ENCODE measurements at regions not wholly inside any gene's neighbourhood (a gene's known extent, or its start where the extent isn't known, plus 50 kb on each side); places are given as distances from the start of the nearest gene placed in this dataset.
"Not testable (repeated sequence)": the region's sequence is repeated elsewhere in the genome, so short reads cannot be mapped to it uniquely, and the experiment has no call there.

DNA sequence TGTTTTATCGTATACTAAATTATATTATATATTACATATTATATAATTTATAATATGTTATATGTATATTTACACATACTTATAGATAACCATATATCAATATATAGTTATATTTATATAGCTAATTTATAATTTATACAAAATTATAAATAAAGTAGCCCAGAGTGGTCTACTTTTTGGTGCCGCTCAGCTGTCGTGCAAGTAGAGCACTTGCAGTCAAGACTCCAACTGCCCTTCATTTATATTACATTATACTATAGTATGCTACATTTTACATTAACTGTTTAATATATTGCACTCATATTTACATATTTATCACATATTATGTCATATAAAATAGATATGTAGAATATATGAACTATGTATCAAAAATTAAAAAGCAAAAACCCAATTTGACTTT lies 1124.7 kb upstream of the MIR17HG start:
- no peak for DNase-seq

DNA sequence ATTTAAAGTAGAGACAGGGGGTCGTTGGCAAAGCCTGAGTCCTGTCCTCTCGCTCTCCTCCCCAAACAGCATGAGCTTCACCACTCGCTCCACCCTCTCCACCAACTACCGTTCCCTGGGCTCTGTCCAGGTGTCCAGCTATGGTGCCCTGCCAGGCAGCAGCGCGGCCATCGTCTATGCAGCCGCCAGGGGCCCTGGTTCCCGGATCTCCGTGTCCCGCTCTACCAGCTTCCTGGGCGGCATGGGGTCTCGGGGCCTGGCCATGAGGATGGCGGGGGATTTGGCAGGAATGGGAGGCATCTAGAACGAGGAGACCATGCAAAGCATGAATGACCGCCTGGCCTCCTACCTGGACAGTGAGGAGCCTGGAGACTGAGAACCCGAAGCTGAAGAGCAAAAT lies 1117.2 kb upstream of the MIR17HG start:
- no peak for DNase-seq

DNA sequence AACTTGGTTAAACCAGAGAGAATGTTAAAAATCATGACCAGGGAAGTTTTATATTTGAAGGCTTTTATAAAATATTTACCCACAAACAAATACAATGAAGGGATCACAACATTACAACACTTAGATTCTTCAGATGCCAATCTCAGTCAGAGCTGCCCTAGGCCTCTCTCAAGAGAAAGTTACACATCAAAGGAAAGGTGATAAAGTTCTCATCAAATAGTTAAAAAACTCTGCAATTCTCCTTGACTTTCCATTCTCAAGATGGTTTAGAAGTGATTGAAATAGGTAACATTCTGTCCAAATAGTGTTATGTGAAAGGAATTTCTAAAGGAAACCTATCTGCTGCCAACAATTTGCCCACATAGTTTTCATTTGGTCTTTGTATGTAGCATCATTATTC lies 1115.2 kb upstream of the MIR17HG start:
- no peak for DNase-seq

DNA sequence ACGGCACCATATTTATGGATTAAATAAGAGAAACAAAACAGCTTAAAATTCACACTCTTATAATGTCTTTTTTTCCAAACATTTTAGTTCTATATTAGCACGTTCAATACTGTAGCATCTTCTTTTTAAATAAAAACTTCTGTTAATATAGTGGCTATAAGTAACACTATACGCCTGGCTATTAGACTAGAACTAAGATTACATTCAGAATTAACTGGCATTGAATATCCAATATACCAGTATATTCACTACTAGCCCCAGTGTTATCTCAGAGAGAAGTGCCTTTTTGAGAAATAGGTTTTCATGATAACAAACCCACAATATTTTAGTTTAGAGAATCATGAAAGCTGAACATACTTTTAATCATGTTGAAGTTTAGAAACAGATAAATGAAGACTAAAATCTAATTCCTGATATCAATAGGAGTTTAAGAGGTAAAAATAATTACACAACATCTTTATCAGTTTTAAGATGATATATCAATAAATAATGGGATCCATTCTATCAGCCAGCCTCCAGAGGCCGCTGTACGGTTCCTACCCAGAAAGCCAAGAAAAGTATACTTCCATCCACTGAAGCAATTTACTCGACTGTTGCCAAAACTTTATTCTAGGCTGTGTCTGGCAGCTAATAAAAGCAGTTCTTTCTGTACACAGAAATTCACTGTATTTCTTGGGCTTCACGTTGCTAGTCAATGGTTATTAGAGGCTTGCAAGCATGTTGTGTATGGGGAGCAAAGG lies 1113.4 kb upstream of the MIR17HG start:
- no peak for DNase-seq

DNA sequence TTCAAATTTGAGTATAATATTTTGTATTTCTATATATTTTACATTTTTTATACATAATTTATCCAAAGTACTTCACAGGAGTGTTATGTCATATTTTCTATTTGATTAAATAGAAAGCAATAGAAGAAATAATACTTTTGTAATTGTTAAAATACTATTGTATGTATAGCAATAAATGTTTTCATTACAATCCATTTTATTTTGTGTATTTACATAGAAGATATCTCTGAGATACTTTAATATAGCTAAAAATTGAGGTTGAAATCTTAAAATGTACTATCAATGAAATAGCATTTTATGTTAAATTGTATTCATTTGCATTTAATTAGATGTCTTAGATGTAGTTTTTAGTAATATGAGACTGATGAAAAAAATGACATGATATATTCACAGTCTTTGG lies 1109.6 kb upstream of the MIR17HG start:
- DNase-seq = no peak

DNA sequence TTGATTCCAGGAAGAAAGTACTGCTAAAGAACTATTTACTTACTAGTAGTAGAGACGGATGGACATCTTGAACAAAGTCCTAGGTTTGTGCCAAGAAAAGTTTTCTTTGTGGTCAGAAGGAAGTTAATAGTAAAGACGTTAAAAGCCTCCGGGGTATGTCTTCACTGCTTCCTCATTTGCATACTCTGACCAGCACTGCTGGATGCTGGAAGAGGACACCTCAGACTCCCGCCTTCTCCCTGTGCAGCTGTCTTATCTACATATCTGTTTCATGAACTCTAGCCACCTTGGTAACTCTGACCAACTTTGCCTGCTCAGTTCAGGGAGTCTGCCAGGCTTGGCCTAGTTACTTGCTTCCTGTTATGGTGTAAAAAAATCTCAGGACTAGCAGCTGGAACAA lies 1109.1 kb upstream of the MIR17HG start:
- DNase-seq = no peak

DNA sequence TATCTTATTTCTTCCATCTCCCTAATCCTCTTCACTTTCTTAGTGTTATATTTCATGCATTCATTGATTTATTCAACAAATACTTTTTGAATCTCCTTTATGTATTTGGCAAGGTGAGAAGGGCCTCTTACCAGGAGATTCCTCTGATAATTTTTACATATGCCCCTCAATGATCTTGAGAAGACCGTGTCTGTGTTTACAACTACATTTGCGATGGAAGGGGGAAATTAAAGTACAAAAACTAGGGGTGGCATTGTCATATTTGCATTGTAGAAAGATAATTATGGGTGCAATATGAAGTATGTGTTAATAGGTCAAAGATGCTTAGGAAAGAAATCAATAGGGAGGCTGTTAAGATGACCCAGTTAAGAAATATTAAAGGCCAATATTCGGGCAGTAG lies 1108.4 kb upstream of the MIR17HG start:
- DNase-seq = no peak

DNA sequence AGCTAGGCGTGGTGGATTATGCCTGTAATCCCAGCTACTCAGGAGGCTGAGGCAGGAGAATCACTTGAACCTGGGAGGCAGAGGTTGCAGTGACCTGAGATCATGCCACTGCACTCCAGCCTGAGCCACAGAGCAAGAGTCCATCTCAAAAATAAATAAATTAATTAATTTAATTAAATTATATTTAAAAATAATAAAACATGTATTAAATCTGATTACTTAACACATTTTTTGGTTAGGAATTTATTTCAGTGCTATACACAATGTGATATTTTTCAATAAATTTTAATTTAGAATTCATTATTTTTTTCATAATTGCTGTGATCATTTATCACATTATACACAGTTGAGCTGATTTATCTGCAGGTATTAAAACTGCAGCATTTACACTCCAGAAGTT lies 1101.5 kb upstream of the MIR17HG start:
- DNase-seq = no peak

DNA sequence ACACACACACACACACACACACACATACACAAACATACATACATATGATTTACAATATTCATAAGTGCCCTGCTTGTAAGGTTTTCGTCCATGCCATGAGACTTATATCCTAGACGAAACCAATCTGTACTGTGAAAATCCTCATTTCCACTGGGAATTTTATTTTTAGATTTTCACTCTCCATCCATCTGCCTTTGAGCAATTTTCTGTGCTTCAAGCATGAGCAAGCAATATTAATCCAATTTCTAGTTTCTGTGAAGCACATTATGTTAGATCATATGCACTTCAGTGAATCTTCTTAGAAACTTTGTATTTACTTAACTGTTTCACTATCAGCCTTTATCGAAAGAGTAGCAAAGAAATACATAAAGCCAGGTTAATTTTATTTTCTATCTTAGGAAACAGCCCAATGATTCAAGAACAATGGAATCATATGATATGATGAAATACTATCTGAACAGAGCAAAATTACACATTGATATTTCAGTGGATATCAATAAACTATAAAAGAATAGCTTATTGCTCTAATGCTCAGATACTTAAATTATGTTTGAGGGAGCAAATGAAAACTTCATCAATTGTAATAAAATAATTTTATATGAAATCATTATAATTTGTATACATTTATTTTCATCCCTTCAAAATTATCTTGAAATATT lies 1100.7 kb upstream of the MIR17HG start:
- DNase-seq = no peak

DNA sequence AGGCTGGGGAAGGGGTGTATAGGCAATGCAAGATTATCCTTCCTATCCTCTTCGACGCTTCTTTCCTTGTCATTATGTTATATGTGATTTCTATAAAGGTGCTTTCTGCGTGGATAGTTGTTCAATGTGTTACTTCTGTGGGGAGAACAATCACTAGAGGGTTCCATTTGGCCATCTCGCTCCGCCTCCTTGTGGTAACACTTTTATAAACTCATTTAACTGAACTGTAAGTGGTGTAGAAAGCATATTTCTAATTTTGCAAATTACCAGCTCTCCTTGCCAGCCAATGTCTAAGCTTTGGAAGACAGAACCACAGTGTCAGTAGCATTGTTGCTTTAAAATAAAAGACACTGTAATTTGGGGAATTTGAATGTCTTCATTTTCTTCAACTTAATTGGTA lies 1093.7 kb upstream of the MIR17HG start:
- DNase-seq = no peak

DNA sequence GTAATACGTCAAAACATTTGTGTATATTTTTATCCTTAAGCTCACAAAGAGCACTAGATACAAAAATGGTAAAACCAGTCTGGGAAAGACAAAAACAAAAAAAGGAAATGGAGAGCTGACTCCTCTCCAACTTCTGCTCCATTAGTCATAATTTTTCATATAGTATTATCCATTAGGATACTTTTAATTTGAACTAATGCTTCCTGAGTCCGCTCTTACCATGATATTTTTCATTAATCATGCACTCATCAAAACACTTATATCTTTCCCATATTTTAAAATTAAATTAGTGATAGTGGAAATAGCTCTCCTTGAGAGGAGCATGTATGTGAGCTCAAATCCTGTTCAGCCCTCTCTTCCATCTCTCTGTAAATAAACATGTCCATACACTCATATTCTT lies 1093.0 kb upstream of the MIR17HG start:
- no peak for DNase-seq

DNA sequence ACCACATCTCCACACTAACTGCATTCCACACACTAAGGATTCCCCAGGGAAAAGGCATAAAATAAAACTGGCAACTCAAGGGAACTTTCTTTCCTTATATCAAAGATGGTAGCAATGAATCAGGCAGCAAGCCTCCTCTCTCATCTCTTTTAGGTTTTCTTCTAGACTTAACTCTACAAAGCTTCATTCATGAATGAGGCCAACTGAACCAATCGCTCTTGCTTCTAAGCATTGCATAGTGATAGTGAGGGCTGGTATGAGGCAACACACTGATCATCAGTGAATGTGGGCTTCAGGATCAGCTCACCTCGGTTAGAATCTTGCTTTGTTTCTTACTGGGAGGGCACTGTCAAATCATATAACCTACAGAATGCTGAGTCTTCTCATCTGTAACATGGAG lies 1090.7 kb upstream of the MIR17HG start:
- DNase-seq = no peak

DNA sequence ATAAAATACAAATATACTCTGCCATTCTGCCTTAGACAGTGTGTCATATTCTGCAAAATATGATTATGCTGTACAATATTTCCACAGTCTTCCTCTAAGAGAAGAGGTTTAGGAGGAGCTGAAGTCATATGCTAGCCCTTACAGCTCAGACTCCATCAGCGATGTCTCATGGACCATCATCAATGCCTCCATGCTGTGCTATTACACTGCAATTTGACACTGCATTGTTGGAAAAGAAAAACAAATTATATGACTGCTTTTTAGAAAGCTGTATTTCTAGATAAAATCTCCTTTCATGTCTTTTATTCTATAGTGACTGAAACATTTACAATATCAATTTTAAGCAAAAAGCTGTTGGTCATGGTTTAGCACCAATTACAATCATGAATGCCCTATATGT lies 1089.4 kb upstream of the MIR17HG start:
- DNase-seq = no peak

DNA sequence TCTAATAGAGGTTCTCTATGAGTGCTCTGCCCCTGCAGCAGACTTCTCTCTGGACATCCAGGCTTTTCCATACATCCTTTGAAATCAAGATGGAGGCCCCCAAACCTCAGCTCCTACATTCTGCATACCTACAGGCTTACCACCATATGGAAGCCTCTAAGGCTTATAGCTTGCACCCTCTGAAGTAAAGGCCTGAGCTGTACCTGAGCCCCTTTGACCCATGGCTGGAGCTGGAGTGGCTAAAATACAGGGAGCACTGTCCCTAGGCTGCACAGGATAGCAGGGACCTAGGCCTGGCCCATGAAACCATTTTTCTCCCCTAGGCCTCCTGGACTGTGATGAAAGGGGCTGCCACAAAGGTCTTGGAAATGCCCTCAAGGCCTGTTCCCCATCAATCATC lies 1086.1 kb upstream of the MIR17HG start:
- DNase-seq = no peak

DNA sequence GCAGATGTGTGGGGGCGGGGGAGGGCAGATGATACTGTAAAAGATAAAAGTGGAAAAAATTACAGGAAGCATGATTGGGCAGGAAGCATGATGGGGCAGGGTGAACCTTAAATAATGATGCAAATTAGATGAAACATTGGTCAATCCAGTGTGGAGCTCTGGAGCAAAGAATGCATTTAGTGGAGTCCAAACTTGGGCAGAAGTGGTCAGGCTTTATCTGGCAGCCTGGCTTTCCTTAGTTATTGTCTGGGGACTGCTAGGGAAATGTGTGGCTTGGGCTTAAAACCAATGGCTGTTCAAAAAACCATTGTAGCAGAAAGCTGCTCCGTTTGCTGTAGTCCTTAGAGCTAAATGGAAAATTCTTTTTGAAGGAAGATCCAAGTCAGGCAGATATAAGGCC lies 1077.3 kb upstream of the MIR17HG start:
- DNase-seq = no peak

DNA sequence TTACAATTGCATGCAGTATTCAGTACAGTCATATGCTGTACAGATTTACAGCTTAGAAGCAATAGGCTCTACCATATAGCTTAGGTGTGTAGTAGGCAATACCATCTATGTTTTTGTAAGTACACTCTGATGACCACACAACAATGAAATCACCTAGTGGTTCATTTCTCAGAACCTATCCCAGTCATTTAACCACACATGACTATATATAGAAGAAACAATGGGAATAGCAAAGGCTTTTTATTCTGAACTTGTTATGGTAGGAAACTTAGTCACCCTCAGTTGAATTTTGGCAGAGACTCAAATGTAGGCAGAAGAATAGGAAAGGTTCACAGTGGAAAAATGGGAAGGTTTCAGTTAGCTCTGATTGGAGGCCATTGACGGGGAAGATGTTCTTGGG lies 1075.1 kb upstream of the MIR17HG start:
- DNase-seq = no peak

DNA sequence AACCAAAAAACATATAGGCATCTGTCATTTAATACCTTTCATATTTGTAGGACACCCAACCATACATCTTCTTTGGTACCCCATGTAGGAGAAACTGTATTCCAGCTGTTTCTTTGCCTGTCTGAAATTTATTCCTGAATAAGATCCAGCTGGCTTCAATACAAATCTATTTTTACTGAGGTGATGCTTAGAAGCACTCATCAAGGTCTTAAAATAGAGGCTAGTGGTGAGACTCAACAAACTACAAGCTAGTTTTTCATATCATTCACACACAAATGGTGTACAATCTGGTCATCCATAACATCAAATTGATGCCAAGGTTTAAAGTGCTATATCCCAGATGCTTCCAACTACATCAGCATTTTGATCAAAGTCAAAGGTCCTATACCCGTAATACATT lies 1071.3 kb upstream of the MIR17HG start:
- no peak for DNase-seq

DNA sequence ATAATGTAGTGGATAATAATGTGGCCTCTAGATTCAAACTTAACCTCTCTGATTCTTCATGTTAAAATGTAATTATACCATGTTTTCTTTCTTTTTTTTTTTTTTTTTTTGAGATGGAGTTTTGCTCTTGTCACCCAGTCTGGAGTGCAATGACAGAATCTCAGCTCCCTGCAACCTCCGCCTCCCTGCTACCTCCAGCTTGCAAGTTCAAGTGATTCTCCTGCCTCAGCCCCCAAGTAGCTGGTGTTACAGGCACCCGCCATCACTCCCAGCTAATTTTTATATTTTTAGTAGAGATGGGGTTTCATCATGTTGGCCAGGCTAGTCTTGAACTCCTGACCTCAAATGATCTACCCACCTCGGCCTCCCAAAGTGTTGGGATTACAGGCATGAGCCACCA lies 1069.3 kb upstream of the MIR17HG start:
- not testable (repeated sequence) for DNase-seq

DNA sequence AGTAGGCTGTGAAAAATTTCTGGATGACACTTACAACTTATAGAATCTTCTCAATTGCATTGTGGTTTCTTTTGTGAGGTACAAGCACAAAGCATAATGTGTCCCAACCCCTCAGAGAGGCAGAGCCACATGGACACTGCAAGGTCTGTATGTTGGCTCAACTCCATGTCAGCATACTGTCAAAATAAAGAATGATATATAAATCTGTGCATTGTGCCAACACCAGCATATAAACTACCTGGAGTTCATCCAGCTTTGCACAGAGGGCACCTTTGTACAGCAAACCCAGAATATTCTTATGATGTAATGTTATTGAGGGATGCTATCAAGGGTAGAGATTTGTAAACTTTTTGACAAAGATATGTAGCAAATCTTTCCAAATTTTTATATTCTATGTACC lies 1065.8 kb upstream of the MIR17HG start:
- no peak for DNase-seq

DNA sequence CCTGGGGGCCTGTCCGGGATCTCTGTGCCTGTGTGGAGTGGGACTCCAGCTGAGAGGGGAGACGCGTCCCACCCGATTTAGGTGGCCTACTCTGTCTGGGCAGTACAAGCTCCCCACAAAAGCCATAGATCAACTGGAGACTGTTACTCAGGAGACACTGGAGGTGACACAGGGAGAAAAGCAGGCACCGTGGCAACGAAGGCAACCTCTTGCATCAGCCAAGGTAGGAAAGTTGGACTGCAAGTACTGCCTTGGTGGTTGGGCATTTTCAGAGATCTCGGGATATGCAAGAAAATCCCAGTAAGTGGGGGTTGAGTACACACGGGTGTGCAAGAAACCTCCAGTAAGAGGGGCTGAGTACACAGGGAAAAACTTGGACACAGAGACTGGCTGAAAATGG lies 1060.0 kb upstream of the MIR17HG start:
- DNase-seq = no peak

DNA sequence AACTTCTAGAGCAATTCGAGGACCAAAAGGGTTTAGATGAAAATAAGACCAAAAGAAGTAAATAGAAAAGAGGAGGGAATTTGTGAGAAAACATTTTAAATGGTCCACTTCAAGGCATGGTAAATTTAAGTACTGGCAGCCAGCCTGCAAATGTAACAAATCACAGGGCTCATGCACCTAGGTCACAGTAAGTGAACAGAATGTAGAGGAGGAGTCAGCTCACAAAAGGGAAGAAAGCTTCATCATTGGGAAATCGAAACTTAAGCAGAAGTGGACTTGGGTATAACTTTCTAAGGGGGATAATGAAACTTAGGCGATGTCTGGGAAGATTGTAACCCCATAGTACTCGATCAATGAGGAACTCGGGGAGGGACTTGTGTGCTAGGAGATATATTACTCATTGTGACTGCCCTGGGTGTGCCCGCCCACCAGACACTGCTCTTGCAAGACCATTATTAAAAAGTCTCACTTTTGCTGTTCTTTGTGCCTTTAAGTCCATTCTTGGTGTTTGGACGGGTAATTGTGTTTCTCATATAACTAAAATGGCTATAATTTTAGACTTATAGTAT lies 1053.6 kb upstream of the MIR17HG start:
- DNase-seq = no peak

DNA sequence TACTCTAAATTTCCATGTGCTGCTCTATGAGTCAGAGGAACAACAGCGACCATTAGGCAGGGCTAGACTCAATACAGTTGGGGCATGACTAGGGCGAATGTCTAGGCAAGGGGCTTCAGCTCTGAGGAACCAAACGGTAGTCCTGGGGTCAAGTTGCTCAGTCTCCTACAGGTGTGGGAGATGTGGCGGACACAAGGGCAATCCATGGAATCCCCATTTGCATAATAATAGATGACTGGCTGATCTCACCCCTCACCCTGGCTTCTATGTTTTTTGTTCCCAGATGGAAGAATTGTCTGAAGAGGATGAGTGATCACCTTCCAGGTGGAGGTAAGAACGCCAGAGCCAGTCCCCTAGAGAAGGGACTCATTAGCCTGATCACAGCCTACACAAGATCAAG lies 1048.2 kb upstream of the MIR17HG start:
- no peak for DNase-seq

DNA sequence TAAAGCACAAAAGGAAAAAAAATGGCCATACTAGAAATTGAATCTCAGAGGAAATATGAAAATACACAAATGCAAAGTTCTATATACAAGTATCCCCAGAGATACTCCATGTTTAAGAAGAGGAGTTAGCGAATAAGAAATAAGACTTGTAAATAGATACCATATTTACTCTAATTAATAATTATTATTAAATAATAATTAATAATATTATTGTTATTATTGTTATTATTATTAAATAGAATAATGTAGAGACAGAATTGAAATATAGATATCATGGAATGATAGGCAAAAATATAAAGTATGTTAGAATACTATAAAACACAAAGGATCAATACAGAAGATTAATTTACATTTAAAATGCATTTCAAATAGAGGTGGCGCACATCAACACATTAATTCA lies 1047.5 kb upstream of the MIR17HG start:
- DNase-seq = no peak

DNA sequence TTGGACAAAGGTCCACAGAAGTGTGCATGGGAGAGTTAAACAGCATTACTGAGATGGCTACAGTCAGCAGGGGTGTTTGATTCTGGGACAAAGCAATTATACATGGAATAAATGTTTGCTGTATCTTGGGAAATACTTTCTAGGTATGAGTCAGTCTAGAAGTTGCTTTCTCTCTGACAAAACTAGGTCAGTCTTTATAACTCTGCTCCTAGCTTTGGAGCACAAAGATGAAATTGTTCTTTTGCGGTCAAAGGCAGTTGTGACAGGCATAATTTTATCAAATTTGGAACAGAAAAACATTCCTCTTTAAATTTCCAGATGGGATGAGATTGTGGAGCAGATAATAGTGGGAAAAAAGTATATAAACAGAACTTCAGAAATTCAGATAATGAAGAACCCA lies 1045.4 kb upstream of the MIR17HG start:
- DNase-seq = no peak

DNA sequence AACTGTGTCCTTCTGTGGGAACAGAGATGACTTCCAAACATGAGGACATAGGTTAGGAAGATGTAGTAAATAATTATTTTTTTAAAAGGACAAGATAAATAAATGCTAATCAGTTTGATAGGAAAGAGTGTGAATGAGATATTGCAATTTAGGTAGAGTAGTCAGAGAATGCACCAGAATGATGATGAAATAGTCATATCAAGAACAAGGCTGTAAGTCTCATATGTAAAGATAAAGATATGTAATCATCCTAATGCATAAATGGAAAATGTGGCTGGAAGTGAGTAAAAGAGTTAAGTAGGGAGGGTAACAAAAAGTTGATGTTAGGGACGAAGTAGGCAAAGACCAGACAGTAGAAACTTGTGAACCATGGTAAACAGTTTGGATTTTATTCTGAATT lies 1041.7 kb upstream of the MIR17HG start:
- no peak for DNase-seq
